ENCODE measurements at regions not wholly inside any gene's neighbourhood (a gene's known extent, or its start where the extent isn't known, plus 50 kb on each side); places are given as distances from the start of the nearest gene placed in this dataset.
A peak's percentile ranks its signal among the peaks of the same experiment; 100 is the strongest.

DNA sequence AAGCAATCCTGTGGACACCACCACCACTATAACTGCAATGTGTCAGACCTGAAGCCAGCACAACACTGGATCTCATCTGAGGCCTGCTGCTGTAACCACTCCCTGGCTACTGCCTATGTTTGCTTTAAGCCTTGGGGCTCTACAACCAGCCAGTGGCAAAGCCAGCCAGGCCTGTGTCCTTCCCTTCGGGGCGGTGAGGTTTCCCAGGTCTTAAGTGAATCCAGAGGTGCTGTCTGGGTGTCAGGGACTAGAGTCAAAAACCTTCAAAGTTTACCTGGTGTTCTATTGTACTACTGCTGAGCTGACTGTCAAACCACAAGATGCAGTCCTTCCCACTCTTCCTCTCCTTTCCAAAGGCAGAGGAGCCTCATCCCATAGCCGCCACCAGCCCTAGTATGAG lies 750.5 kb downstream of the FAM133A start:
- H3K9me3 ChIP-seq (ENCODE audit: control insufficient read depth, low read depth, low read length) = no peaks in the 10 kb centered on the region
- no peak for DNase-seq
- no peaks in the 10 kb centered on the region for H3K36me3 ChIP-seq (ENCODE audit: control insufficient read depth, insufficient read depth, low read length)
- no peaks in the 10 kb centered on the region for H3K27me3 ChIP-seq (ENCODE audit: control insufficient read depth, insufficient read depth, low read length)
- H3K27ac ChIP-seq (ENCODE audit: low read length) = no peak overlapping the region
- H3K4me3 ChIP-seq (ENCODE audit: low read length) = no peak overlapping the region
- WGBS (ENCODE audit: insufficient coverage, low lambda C conversion rate) = no CpG with 5 or more reads among the region's 3 CpGs
- no peaks in the 10 kb centered on the region for H3K4me1 ChIP-seq (ENCODE audit: control insufficient read depth, insufficient read depth, low read length)

- H3K27me3 ChIP-seq (ENCODE audit: control insufficient read depth, insufficient read depth, low read length) = no peaks in the 10 kb centered on the region
- no peaks in the 10 kb centered on the region for H3K4me1 ChIP-seq (ENCODE audit: control insufficient read depth, insufficient read depth, low read length)
- no peak for DNase-seq
- no peak overlapping the region for H3K27ac ChIP-seq (ENCODE audit: low read length)
- no peak overlapping the region for H3K4me3 ChIP-seq (ENCODE audit: low read length)
- no peaks in the 10 kb centered on the region for H3K9me3 ChIP-seq (ENCODE audit: control insufficient read depth, low read depth, low read length)
- H3K36me3 ChIP-seq (ENCODE audit: control insufficient read depth, insufficient read depth, low read length) = no peaks in the 10 kb centered on the region
- WGBS (ENCODE audit: insufficient coverage, low lambda C conversion rate) = no CpG with 5 or more reads among the region's 1 CpG
Observed at GRCh38 chrX:94430091-94430490, 756.1 kb downstream of the FAM133A start.

- no peaks in the 10 kb centered on the region for H3K9me3 ChIP-seq (ENCODE audit: control insufficient read depth, low read depth, low read length)
- no CpG with 5 or more reads among the region's 4 CpGs for WGBS (ENCODE audit: insufficient coverage, low lambda C conversion rate)
- no peak overlapping the region for H3K4me3 ChIP-seq (ENCODE audit: low read length)
- DNase-seq = no peak
- no peak overlapping the region for H3K27ac ChIP-seq (ENCODE audit: low read length)
- H3K4me1 ChIP-seq (ENCODE audit: control insufficient read depth, insufficient read depth, low read length) = no peaks in the 10 kb centered on the region
- H3K27me3 ChIP-seq (ENCODE audit: control insufficient read depth, insufficient read depth, low read length) = no peaks in the 10 kb centered on the region
- H3K36me3 ChIP-seq (ENCODE audit: control insufficient read depth, insufficient read depth, low read length) = no peaks in the 10 kb centered on the region
Observed at GRCh38 chrX:94435799-94436198, 761.8 kb downstream of the FAM133A start.

- no CpG with 5 or more reads among the region's 3 CpGs for WGBS (ENCODE audit: insufficient coverage, low lambda C conversion rate)
- DNase-seq = no peak
- no peaks in the 10 kb centered on the region for H3K4me1 ChIP-seq (ENCODE audit: control insufficient read depth, insufficient read depth, low read length)
- no peaks in the 10 kb centered on the region for H3K36me3 ChIP-seq (ENCODE audit: control insufficient read depth, insufficient read depth, low read length)
- H3K4me3 ChIP-seq (ENCODE audit: low read length) = no peak overlapping the region
- no peak overlapping the region for H3K27ac ChIP-seq (ENCODE audit: low read length)
- no peaks in the 10 kb centered on the region for H3K27me3 ChIP-seq (ENCODE audit: control insufficient read depth, insufficient read depth, low read length)
- H3K9me3 ChIP-seq (ENCODE audit: control insufficient read depth, low read depth, low read length) = no peaks in the 10 kb centered on the region
Observed at GRCh38 chrX:94454159-94454558, 780.2 kb downstream of the FAM133A start.

DNA sequence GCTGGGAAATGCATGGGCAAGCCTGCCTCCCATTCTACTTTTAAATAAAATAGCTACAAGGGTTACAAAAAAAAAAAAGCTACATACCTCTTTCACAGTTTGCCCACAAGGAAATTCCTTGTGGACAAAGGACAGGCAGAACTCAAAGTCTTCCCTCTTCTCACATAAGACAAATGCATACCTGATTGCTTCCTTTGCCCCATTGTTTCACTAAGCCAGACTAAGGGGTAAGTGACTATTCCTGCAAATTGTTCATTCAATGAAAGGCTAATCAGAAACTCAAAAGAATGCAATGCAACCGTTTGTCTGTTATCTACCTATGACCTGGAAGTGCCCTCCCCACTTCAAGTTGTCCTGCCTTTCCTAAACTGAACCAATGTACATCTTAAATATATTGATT lies 780.6 kb downstream of the FAM133A start:
- WGBS (ENCODE audit: insufficient coverage, low lambda C conversion rate) = no CpG with 5 or more reads among the region's 1 CpG

GRCh38 chrX:94455782-94456181 lies 781.8 kb downstream of the FAM133A start:
- Histone ChIP-seq H3K27ac (ENCODE audit: low read length) (no peak overlapping the region), H3K4me1 (ENCODE audit: control insufficient read depth, insufficient read depth, low read length) (no peaks in the 10 kb centered on the region), H3K4me3 (ENCODE audit: low read length) (no peak overlapping the region), H3K9me3 (ENCODE audit: control insufficient read depth, low read depth, low read length) (no peaks in the 10 kb centered on the region), H3K27me3 (ENCODE audit: control insufficient read depth, insufficient read depth, low read length) (no peaks in the 10 kb centered on the region), H3K36me3 (ENCODE audit: control insufficient read depth, insufficient read depth, low read length) (no peaks in the 10 kb centered on the region)
- WGBS (ENCODE audit: insufficient coverage, low lambda C conversion rate) = no CpG with 5 or more reads among the region's 1 CpG
- DNase-seq = no peak

More for the DNA sequence above, 780.6 kb downstream of the FAM133A start:
- H3K36me3 ChIP-seq (ENCODE audit: control insufficient read depth, insufficient read depth, low read length) = no peaks in the 10 kb centered on the region
- no peaks in the 10 kb centered on the region for H3K4me1 ChIP-seq (ENCODE audit: control insufficient read depth, insufficient read depth, low read length)
- H3K4me3 ChIP-seq (ENCODE audit: low read length) = no peak overlapping the region
- DNase-seq = no peak
- H3K27ac ChIP-seq (ENCODE audit: low read length) = no peak overlapping the region
- H3K27me3 ChIP-seq (ENCODE audit: control insufficient read depth, insufficient read depth, low read length) = no peaks in the 10 kb centered on the region
- H3K9me3 ChIP-seq (ENCODE audit: control insufficient read depth, low read depth, low read length) = no peaks in the 10 kb centered on the region

DNA sequence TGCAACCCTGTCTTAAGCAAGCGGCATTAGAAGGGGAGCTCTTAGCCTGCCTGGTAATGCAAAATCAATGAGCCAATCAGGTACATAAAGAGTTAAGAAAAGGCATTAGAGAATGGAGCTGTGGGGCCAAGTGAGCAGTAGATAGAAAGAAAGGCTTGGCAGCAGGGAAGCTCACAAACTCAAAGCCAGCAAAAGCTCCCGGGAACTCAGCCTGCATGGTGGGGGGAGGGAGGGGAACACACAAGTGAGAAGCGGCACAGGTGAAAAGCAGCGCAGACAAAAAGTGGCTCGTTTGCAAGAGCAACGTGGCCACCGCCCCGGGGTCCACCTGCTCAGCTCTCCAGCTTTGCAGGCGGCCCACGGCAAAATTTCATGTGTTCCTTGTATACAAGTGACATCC lies 818.5 kb downstream of the FAM133A start:
- no peaks in the 10 kb centered on the region for H3K36me3 ChIP-seq (ENCODE audit: control insufficient read depth, insufficient read depth, low read length)
- no peak overlapping the region for H3K27ac ChIP-seq (ENCODE audit: low read length)
- H3K9me3 ChIP-seq (ENCODE audit: control insufficient read depth, low read depth, low read length) = no peaks in the 10 kb centered on the region
- no peak overlapping the region for H3K4me3 ChIP-seq (ENCODE audit: low read length)
- no CpG with 5 or more reads among the region's 10 CpGs for WGBS (ENCODE audit: insufficient coverage, low lambda C conversion rate)
- no peaks in the 10 kb centered on the region for H3K4me1 ChIP-seq (ENCODE audit: control insufficient read depth, insufficient read depth, low read length)
- peak in 1 of 2 donors; percentile 3 for DNase-seq
- no peaks in the 10 kb centered on the region for H3K27me3 ChIP-seq (ENCODE audit: control insufficient read depth, insufficient read depth, low read length)

DNA sequence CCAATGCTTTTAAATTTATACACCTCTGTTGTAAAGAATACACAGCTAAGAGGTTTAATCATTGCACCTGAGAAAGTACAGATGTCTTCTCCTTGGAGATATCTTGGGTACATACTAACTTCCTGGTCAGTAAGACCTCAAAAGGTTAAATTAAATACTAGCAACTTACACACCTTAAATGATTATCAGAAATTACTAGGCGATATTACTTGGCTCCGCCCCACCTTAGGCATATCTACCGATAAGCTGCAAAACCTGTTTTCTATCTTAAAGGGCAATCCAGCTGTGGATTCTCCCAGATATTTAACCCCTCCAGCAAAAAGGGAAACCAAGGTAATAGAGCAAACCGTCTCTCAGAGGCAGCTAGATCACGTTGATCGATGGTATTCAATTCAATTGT lies 819.4 kb downstream of the FAM133A start:
- Histone ChIP-seq H3K4me1 (ENCODE audit: control insufficient read depth, insufficient read depth, low read length) (no peaks in the 10 kb centered on the region), H3K27ac (ENCODE audit: low read length) (no peak overlapping the region), H3K9me3 (ENCODE audit: control insufficient read depth, low read depth, low read length) (no peaks in the 10 kb centered on the region), H3K27me3 (ENCODE audit: control insufficient read depth, insufficient read depth, low read length) (no peaks in the 10 kb centered on the region), H3K36me3 (ENCODE audit: control insufficient read depth, insufficient read depth, low read length) (no peaks in the 10 kb centered on the region), H3K4me3 (ENCODE audit: low read length) (no peak overlapping the region)
- no peak for DNase-seq
- WGBS (ENCODE audit: insufficient coverage, low lambda C conversion rate) = no CpG with 5 or more reads among the region's 6 CpGs

- Histone ChIP-seq H3K4me3 (ENCODE audit: low read length) (no peak overlapping the region), H3K4me1 (ENCODE audit: control insufficient read depth, insufficient read depth, low read length) (peaks cover 3% of the 10 kb centered on the region), H3K27ac (ENCODE audit: low read length) (peak overlapping the region; percentile 20), H3K9me3 (ENCODE audit: control insufficient read depth, low read depth, low read length) (no peaks in the 10 kb centered on the region), H3K36me3 (ENCODE audit: control insufficient read depth, insufficient read depth, low read length) (no peaks in the 10 kb centered on the region), H3K27me3 (ENCODE audit: control insufficient read depth, insufficient read depth, low read length) (no peaks in the 10 kb centered on the region)
- peak; percentile 18 to 62 for DNase-seq
- no CpG with 5 or more reads among the region's 2 CpGs for WGBS (ENCODE audit: insufficient coverage, low lambda C conversion rate)
Observed at GRCh38 chrX:94511564-94511963, 837.6 kb downstream of the FAM133A start.

- no peak for DNase-seq
- no peaks in the 10 kb centered on the region for H3K9me3 ChIP-seq (ENCODE audit: control insufficient read depth, low read depth, low read length)
- H3K4me3 ChIP-seq (ENCODE audit: low read length) = no peak overlapping the region
- no CpG with 5 or more reads among the region's 1 CpG for WGBS (ENCODE audit: insufficient coverage, low lambda C conversion rate)
- peaks cover 6% of the 10 kb centered on the region for H3K4me1 ChIP-seq (ENCODE audit: control insufficient read depth, insufficient read depth, low read length)
- no peak overlapping the region for H3K27ac ChIP-seq (ENCODE audit: low read length)
- no peaks in the 10 kb centered on the region for H3K27me3 ChIP-seq (ENCODE audit: control insufficient read depth, insufficient read depth, low read length)
- no peaks in the 10 kb centered on the region for H3K36me3 ChIP-seq (ENCODE audit: control insufficient read depth, insufficient read depth, low read length)
Observed at GRCh38 chrX:94515009-94515408, 841.0 kb downstream of the FAM133A start.

DNA sequence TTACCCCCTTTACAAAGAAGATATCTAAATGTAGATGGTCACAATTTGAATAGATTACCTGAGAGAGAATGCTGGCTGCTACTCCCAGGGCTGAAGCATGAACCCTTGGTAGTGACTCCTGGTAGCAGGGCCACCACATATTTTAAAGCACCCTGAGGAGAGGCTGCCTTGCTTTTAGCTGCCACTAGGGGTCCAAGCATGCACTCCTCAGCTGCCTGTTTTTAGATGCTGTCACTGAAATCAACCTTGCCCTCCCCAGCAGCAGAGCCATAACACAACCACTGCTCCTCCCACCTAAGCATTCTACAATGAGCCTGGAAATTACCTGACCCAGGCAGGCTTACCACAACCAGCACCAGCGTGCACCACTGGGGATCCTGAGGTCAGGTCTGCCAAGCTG lies 850.9 kb downstream of the FAM133A start:
- DNase-seq = no peak
- Histone ChIP-seq H3K27me3 (ENCODE audit: control insufficient read depth, insufficient read depth, low read length) (no peaks in the 10 kb centered on the region), H3K27ac (ENCODE audit: low read length) (no peak overlapping the region), H3K9me3 (ENCODE audit: control insufficient read depth, low read depth, low read length) (no peaks in the 10 kb centered on the region), H3K4me3 (ENCODE audit: low read length) (no peak overlapping the region), H3K4me1 (ENCODE audit: control insufficient read depth, insufficient read depth, low read length) (no peaks in the 10 kb centered on the region), H3K36me3 (ENCODE audit: control insufficient read depth, insufficient read depth, low read length) (no peaks in the 10 kb centered on the region)
- no CpG with 5 or more reads among the region's 1 CpG for WGBS (ENCODE audit: insufficient coverage, low lambda C conversion rate)
